ENCODE measurements at regions not wholly inside any gene's neighbourhood (a gene's known extent, or its start where the extent isn't known, plus 50 kb on each side); places are given as distances from the start of the nearest gene placed in this dataset.

GRCh38 chr14:65239143-65239937 is 137.0 kb upstream of the MAX start:
- Mint-ChIP-seq H3K27ac (no peak overlapping the region), H3K4me1 (ENCODE audit: low read depth) (peaks cover 4% of the 10 kb centered on the region), H3K9me3 (no peaks in the 10 kb centered on the region), H3K27me3 (peaks cover 2% of the 10 kb centered on the region), H3K36me3 (ENCODE audit: low read depth) (no peaks in the 10 kb centered on the region), H3K4me3 (no peak overlapping the region)
- ChIA-PET POLR2A (interaction anchor here (1.3 kb wide), 1 partner anchor 9 kb away, joined by 3 read pairs; no protein-coding TSS in a partner anchor), CTCF (interaction anchor here (1.3 to 1.5 kb wide), 2 partner anchors 9 to 172 kb away, joined by 3 to 5 read pairs; no protein-coding TSS in a partner anchor)
- ATAC-seq (no peak), DNase-seq (no peak)
- TF ChIP-seq CTCF (IDR thresholded peaks at IDR 0.05) = no peak
- intact Hi-C loops (cut with micrococcal nuclease) = no loop called here

GRCh38 chr14:65239938-65240296 is 137.6 kb upstream of the MAX start:
- intact Hi-C loops (cut with micrococcal nuclease) = no loop called here
- no peak overlapping the region for H3K27ac Mint-ChIP-seq
- ATAC-seq (no peak), DNase-seq (no peak)
- peaks cover 4% of the 10 kb centered on the region for H3K4me1 Mint-ChIP-seq (ENCODE audit: low read depth)
- H3K9me3 Mint-ChIP-seq = no peaks in the 10 kb centered on the region
- no peak for TF ChIP-seq CTCF (IDR thresholded peaks at IDR 0.05)
- H3K36me3 Mint-ChIP-seq (ENCODE audit: low read depth) = no peaks in the 10 kb centered on the region
- POLR2A ChIA-PET = interaction anchor here (1.3 kb wide), 1 partner anchor 10 kb away, joined by 3 read pairs; no protein-coding TSS in a partner anchor
- CTCF ChIA-PET = interaction anchor here (1.3 to 1.5 kb wide), 2 partner anchors 10 to 172 kb away, joined by 3 to 5 read pairs; no protein-coding TSS in a partner anchor
- H3K4me3 Mint-ChIP-seq = no peak overlapping the region
- H3K27me3 Mint-ChIP-seq = peaks cover 2% of the 10 kb centered on the region

GRCh38 chr14:65241125-65241752 is 138.9 kb upstream of the MAX start:
- ChIA-PET CTCF (interaction anchor here (1.4 kb wide), 1 partner anchor 16 kb away, joined by 3 read pairs; no protein-coding TSS in a partner anchor), POLR2A (no interaction called here)
- Mint-ChIP-seq H3K4me3 (no peak overlapping the region), H3K27me3 (peaks cover 2% of the 10 kb centered on the region), H3K36me3 (ENCODE audit: low read depth) (no peaks in the 10 kb centered on the region), H3K9me3 (no peaks in the 10 kb centered on the region), H3K4me1 (ENCODE audit: low read depth) (peaks cover 7% of the 10 kb centered on the region), H3K27ac (no peak overlapping the region)
- no peak for ATAC-seq
- no peak for DNase-seq
- no peak for TF ChIP-seq CTCF (IDR thresholded peaks at IDR 0.05)
- intact Hi-C loops (cut with micrococcal nuclease) = no loop called here

- ATAC-seq (no peak), DNase-seq (no peak)
- Mint-ChIP-seq H3K27me3 (peaks cover 2% of the 10 kb centered on the region), H3K4me3 (no peak overlapping the region), H3K36me3 (ENCODE audit: low read depth) (no peaks in the 10 kb centered on the region), H3K4me1 (ENCODE audit: low read depth) (peaks cover 7% of the 10 kb centered on the region), H3K9me3 (no peaks in the 10 kb centered on the region), H3K27ac (no peak overlapping the region)
- TF ChIP-seq CTCF (IDR thresholded peaks at IDR 0.05) = no peak
- intact Hi-C loops (cut with micrococcal nuclease) = no loop called here
- ChIA-PET CTCF (interaction anchor here (1.4 kb wide), 1 partner anchor 17 kb away, joined by 3 read pairs; no protein-coding TSS in a partner anchor), POLR2A (no interaction called here)
Measured at GRCh38 chr14:65242732-65243134, 140.4 kb upstream of the MAX start.
